Transverse colon (tissue), 4 donors: ENCODE measurements at regions not wholly inside any gene's neighbourhood (a gene's known extent, or its start where the extent isn't known, plus 50 kb on each side); places are given as distances from the start of the nearest gene placed in this dataset.

Experiments used
- DNase-seq: peaks from one replicate; pipeline ENCODE4 v3.0.0-alpha.2; 2019
- H3K27ac ChIP-seq, 4 donors: fragments of 200-600 bp; sonication (generic); 2 replicates each; pipeline ENCODE4 v1.5.1; 2016 to 2018; ENCODE audit warnings: inconsistent platforms in 4 of 4
- H3K27me3 ChIP-seq: fragments of 200-600 bp; sonication (generic); 2 replicates; pipeline ENCODE4 v1.5.1; 2017; ENCODE audit warnings: inconsistent platforms
- H3K36me3 ChIP-seq, 4 donors: fragments of 200-600 bp; sonication (generic); 2 replicates each; pipeline ENCODE4 v1.5.1; 2017 to 2019; ENCODE audit warnings: inconsistent platforms in 4 of 4
- H3K4me1 ChIP-seq, 4 donors: fragments of 200-600 bp; sonication (generic); 2 replicates each; pipeline ENCODE4 v1.5.1; 2017 to 2020; ENCODE audit warnings: inconsistent platforms in 4 of 4
- H3K4me3 ChIP-seq, 4 donors: fragments of 200-600 bp; sonication (generic); 1 replicate in 1 of 4; 2 replicates in 3 of 4; pipeline versions ENCODE4 v1.5.1 to v1.6.1; 2017 to 2019; ENCODE audit warnings: inconsistent platforms in 4 of 4
- H3K9me3 ChIP-seq, 2 donors: fragments of 200-600 bp; sonication (generic); 2 replicates each; pipeline ENCODE4 v1.5.1; 2017 to 2019; ENCODE audit warnings: inconsistent platforms in 2 of 2
- EP300 ChIP-seq: sonication (generic); formaldehyde crosslinking; IDR thresholded peaks from one replicate; pipeline ENCODE4 v1.6.1; 2017; ENCODE audit warnings: antibody characterized with exemption, low read depth
- POLR2A ChIP-seq: fragments of 450-650 bp; IDR thresholded peaks from one replicate; pipeline ENCODE4 v1.6.1; 2016; ENCODE audit warnings: antibody characterized with exemption, mild to moderate bottlenecking, moderate library complexity
- POLR2AphosphoS5 ChIP-seq, 3 donors: sonication (generic); formaldehyde crosslinking; IDR thresholded peaks; one replicate each; pipeline ENCODE4 v1.6.1; 2016; ENCODE audit warnings: antibody characterized with exemption in 3 of 3
- WGBS, 2 donors: methylation state at CpG; one replicate each; pipeline ENCODE4 v1.1.5; 2018; ENCODE audit warnings: low coverage in 1 of 2; 5-methylcytosine and 5-hydroxymethylcytosine counted together
- in situ Hi-C, 4 donors: fragments of 200-750 bp; cut with MboI; loops; one replicate each; pipeline versions ENCODE4 v1.15.0 to v1.15.1; 2017; ENCODE audit warnings: low sequenced_read_pairs in 3 of 4, low pct_ligation_motif_present in 1 of 4, low pct_unique_long_range_greater_than_20kb in 1 of 4
- intact Hi-C: fragments of 100-400 bp; cut with DNase I; formaldehyde crosslinking; loops from one replicate; pipeline ENCODE4 v1.15.1; 2023; ENCODE audit warnings: low total_unique reads
- TF ChIP-seq, protein P1 (sequence below), 5 experiments: fragments of 200-600 bp in 3 of 5; fragments of 450-650 bp in 2 of 5; sonication (generic) in 3 of 5; IDR thresholded peaks; 1 replicate in 2 of 5; 2 replicates in 3 of 5; pipeline ENCODE4 v1.5.1; 2016 to 2017; ENCODE audit warnings: antibody characterized with exemption in 5 of 5, inconsistent platforms in 3 of 5, mild to moderate bottlenecking in 2 of 5, moderate library complexity in 1 of 5

DNA sequence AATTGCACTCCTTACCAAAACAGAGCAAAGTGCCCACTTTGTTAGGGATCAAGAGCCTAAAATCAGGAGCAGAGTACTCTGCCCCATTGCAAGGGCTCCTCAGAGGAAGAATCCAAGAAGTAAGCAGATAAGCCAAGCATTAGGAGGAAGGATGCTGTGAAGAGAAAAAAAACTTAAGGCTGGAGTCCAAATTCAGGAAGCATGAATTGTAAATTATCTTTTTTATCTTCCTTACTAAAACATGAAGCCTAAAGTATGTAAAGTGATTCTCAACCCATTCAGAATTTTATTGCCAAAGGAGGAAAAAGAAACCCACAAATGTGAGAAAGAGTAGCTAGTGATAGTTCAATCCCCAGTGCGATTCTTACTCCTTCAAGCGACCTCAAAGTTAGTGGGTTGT, 523.9 kb downstream of the TAF11L14 start:
- WGBS, 2 donors = 87% methylated on average over 2 of the region's 2 CpGs
- TF ChIP-seq POLR2AphosphoS5 (IDR thresholded peaks at IDR 0.05) (no peak), EP300 (no peak), POLR2A (no peak)
- TF ChIP-seq, protein P1, sequence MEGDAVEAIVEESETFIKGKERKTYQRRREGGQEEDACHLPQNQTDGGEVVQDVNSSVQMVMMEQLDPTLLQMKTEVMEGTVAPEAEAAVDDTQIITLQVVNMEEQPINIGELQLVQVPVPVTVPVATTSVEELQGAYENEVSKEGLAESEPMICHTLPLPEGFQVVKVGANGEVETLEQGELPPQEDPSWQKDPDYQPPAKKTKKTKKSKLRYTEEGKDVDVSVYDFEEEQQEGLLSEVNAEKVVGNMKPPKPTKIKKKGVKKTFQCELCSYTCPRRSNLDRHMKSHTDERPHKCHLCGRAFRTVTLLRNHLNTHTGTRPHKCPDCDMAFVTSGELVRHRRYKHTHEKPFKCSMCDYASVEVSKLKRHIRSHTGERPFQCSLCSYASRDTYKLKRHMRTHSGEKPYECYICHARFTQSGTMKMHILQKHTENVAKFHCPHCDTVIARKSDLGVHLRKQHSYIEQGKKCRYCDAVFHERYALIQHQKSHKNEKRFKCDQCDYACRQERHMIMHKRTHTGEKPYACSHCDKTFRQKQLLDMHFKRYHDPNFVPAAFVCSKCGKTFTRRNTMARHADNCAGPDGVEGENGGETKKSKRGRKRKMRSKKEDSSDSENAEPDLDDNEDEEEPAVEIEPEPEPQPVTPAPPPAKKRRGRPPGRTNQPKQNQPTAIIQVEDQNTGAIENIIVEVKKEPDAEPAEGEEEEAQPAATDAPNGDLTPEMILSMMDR (IDR thresholded peaks at IDR 0.05) = no peak
- DNase-seq = no peak
- H3K27ac ChIP-seq = no peak overlapping the region
- in situ Hi-C loops (no loop called here), intact Hi-C loops (no loop called here)
- H3K36me3 ChIP-seq = no peaks in the 10 kb centered on the region
- no peaks in the 10 kb centered on the region for H3K27me3 ChIP-seq
- no peaks in the 10 kb centered on the region for H3K4me1 ChIP-seq
- H3K9me3 ChIP-seq = peaks cover 0 to 5% of the 10 kb centered on the region in 2 donors
- no peak overlapping the region for H3K4me3 ChIP-seq

DNA sequence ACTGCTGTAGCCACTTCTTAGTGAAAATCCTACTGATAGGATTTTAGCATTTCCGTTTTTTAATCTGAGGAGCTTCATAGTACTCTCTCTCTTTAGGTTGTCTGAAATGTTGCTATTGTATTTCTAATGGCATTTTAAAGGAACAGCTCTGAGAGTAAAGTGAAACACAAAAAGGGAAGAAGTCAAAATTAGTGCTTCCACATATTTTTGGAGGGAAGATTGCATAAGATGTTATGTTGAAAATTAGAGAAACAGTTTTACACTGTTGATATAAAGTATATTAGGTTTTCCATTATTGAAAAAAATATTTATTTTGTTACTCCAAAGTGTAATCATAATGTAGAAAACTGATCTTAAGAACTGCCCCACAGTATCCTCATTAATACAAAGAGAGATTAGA, 525.1 kb downstream of the TAF11L14 start:
- Histone ChIP-seq H3K9me3 (peaks cover 0 to 5% of the 10 kb centered on the region in 2 donors), H3K27ac (no peak overlapping the region), H3K4me3 (no peak overlapping the region), H3K27me3 (no peaks in the 10 kb centered on the region), H3K36me3 (no peaks in the 10 kb centered on the region), H3K4me1 (no peaks in the 10 kb centered on the region)
- 57 to 64% methylated on average over 1 of the region's 1 CpG for WGBS, 2 donors
- intact Hi-C loops (no loop called here), in situ Hi-C loops (no loop called here)
- no peak for TF ChIP-seq POLR2A
- no peak for TF ChIP-seq EP300
- TF ChIP-seq, protein P1 (IDR thresholded peaks at IDR 0.05) = no peak
- no peak for TF ChIP-seq POLR2AphosphoS5 (IDR thresholded peaks at IDR 0.05)
- DNase-seq = no peak

DNA sequence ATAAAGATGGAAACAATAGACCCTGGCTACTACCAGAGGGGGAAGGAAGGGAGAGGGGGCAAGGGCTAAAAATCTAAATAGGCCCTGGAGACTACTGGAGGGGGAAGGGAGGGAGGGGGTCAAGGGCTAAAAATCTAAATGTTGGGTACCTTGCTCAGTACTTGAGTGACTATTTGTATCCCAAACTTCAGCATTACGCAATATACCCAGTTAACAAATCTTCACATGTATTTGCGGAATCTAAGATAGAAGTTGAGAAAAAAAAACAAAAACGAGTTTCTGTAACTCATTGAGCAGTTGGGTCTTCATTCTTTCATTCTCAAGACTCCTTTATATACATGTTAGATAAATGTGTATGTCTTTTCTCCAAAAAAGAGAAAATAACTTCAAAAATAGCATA, 537.4 kb downstream of the TAF11L14 start:
- Histone ChIP-seq H3K9me3 (no peaks in the 10 kb centered on the region), H3K4me1 (no peaks in the 10 kb centered on the region), H3K27me3 (no peaks in the 10 kb centered on the region), H3K36me3 (no peaks in the 10 kb centered on the region), H3K4me3 (no peak overlapping the region), H3K27ac (no peak overlapping the region)
- intact Hi-C loops (no loop called here), in situ Hi-C loops (no loop called here)
- no peak for DNase-seq
- 63 to 70% methylated on average over 3 of the region's 3 CpGs for WGBS, 2 donors
- TF ChIP-seq, protein P1 (IDR thresholded peaks at IDR 0.05) = no peak
- TF ChIP-seq EP300 = no peak
- no peak for TF ChIP-seq POLR2AphosphoS5 (IDR thresholded peaks at IDR 0.05)
- no peak for TF ChIP-seq POLR2A

DNA sequence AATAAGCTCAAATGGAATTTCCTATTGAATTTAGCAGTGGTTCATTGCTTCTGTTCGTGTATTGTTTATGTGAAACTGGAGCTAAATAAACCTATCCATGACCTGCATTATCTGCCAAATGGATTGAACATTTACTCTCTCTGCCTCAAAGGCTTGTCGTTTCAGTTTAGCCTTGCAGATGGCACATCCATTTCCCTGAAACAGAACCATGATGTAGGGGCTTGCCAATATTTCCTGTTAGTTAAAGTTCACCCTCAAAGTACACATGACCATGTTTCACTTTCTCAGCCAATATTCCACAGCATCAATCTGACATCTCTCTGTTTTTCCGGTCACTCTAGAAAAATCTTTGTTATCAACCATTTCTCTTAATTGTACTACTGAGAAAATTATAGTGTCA, 545.3 kb downstream of the TAF11L14 start:
- in situ Hi-C loops = no loop called here
- WGBS, 2 donors = 62 to 70% methylated on average over 3 of the region's 3 CpGs
- Histone ChIP-seq H3K4me1 (no peaks in the 10 kb centered on the region), H3K27me3 (no peaks in the 10 kb centered on the region), H3K9me3 (no peaks in the 10 kb centered on the region), H3K27ac (no peak overlapping the region), H3K4me3 (no peak overlapping the region), H3K36me3 (no peaks in the 10 kb centered on the region)
- no peak for DNase-seq
- intact Hi-C loops = no loop called here
- TF ChIP-seq EP300 (no peak), POLR2A (no peak), POLR2AphosphoS5 (IDR thresholded peaks at IDR 0.05) (no peak)
- TF ChIP-seq, protein P1 (IDR thresholded peaks at IDR 0.05) = no peak
